ENCODE measurements at regions not wholly inside any gene's neighbourhood (a gene's known extent, or its start where the extent isn't known, plus 50 kb on each side); places are given as distances from the start of the nearest gene placed in this dataset.

DNA sequence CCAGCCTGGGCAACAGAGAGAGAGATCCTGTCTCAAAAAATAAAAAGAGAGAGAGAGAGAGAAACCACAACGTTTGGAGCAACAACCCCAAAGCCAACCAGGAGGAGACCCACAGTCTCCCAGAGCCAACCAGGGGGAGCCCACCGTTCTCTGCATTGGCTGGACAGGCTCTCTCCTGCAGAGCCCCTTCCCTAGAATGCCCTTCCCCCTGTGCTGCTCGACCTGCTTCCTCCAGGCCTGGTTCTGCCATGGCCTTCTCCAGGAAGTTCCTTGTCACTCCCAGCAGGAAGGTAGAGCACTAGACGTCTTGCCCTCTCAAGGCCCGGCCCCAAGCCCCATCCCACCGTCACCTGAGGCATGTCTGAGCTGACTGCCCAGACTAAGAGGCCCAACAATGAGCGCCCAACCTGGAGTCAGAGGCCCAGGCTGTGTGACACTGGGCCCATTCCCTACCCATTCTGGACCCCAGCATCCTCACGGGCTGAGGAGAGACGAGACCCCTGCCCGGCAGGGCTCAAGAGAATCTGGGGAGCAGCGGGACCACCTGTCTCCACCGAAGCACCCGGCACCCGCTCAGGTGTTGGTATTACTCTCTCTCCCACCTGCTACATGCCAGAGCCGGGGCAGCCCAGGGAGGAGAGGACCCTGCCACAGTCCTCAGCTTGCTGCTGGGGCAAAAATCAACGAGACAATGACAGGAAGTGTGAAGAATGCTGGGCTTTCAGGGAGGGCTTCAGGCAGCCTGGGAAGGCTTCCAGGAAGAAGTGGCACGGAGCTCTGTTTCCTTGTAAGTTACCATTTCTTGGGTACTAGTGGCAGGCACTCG, 61.2 kb downstream of the DIO3 start:
- no peak overlapping the region for H3K4me3 Mint-ChIP-seq (ENCODE audit: unreplicated experiment)
- no peak for DNase-seq (ENCODE audit: low spot score)
- no peak for TF ChIP-seq CTCF (IDR thresholded peaks at IDR 0.05)

GRCh38 chr14:101623077-101623372, 61.7 kb downstream of the DIO3 start:
- no peak overlapping the region for H3K4me3 Mint-ChIP-seq (ENCODE audit: unreplicated experiment)
- no peak overlapping the region for H3K27ac Mint-ChIP-seq (ENCODE audit: unreplicated experiment)
- H3K27me3 Mint-ChIP-seq (ENCODE audit: low read depth) = peaks cover 21% of the 10 kb centered on the region
- H3K36me3 Mint-ChIP-seq (ENCODE audit: low read depth) = no peaks in the 10 kb centered on the region
- no peak for TF ChIP-seq CTCF (IDR thresholded peaks at IDR 0.05)
- H3K9me3 Mint-ChIP-seq (ENCODE audit: low read depth) = no peaks in the 10 kb centered on the region
- peaks cover 2% of the 10 kb centered on the region for H3K4me1 Mint-ChIP-seq (ENCODE audit: low read depth)
- no peak for DNase-seq (ENCODE audit: low spot score)

More for the DNA sequence above, 61.2 kb downstream of the DIO3 start:
- Mint-ChIP-seq H3K9me3 (ENCODE audit: low read depth) (no peaks in the 10 kb centered on the region), H3K4me1 (ENCODE audit: low read depth) (no peaks in the 10 kb centered on the region), H3K27ac (ENCODE audit: unreplicated experiment) (no peak overlapping the region), H3K36me3 (ENCODE audit: low read depth) (no peaks in the 10 kb centered on the region), H3K27me3 (ENCODE audit: low read depth) (peaks cover 21% of the 10 kb centered on the region)

GRCh38 chr14:101623685-101624444, 62.6 kb downstream of the DIO3 start:
- H3K27me3 Mint-ChIP-seq (ENCODE audit: low read depth) = peaks cover 13% of the 10 kb centered on the region
- TF ChIP-seq CTCF (IDR thresholded peaks at IDR 0.05) = no peak
- H3K4me3 Mint-ChIP-seq (ENCODE audit: unreplicated experiment) = no peak overlapping the region
- peaks cover 6% of the 10 kb centered on the region for H3K4me1 Mint-ChIP-seq (ENCODE audit: low read depth)
- no peaks in the 10 kb centered on the region for H3K9me3 Mint-ChIP-seq (ENCODE audit: low read depth)
- H3K27ac Mint-ChIP-seq (ENCODE audit: unreplicated experiment) = no peak overlapping the region
- no peak for DNase-seq (ENCODE audit: low spot score)
- H3K36me3 Mint-ChIP-seq (ENCODE audit: low read depth) = no peaks in the 10 kb centered on the region

- no peaks in the 10 kb centered on the region for H3K36me3 Mint-ChIP-seq (ENCODE audit: low read depth)
- TF ChIP-seq CTCF (IDR thresholded peaks at IDR 0.05) = no peak
- H3K9me3 Mint-ChIP-seq (ENCODE audit: low read depth) = no peaks in the 10 kb centered on the region
- peaks cover 6% of the 10 kb centered on the region for H3K4me1 Mint-ChIP-seq (ENCODE audit: low read depth)
- DNase-seq (ENCODE audit: low spot score) = no peak
- H3K4me3 Mint-ChIP-seq (ENCODE audit: unreplicated experiment) = no peak overlapping the region
- no peak overlapping the region for H3K27ac Mint-ChIP-seq (ENCODE audit: unreplicated experiment)
- peaks cover 8% of the 10 kb centered on the region for H3K27me3 Mint-ChIP-seq (ENCODE audit: low read depth)
Measured at GRCh38 chr14:101624536-101624935, 63.2 kb downstream of the DIO3 start.

DNA sequence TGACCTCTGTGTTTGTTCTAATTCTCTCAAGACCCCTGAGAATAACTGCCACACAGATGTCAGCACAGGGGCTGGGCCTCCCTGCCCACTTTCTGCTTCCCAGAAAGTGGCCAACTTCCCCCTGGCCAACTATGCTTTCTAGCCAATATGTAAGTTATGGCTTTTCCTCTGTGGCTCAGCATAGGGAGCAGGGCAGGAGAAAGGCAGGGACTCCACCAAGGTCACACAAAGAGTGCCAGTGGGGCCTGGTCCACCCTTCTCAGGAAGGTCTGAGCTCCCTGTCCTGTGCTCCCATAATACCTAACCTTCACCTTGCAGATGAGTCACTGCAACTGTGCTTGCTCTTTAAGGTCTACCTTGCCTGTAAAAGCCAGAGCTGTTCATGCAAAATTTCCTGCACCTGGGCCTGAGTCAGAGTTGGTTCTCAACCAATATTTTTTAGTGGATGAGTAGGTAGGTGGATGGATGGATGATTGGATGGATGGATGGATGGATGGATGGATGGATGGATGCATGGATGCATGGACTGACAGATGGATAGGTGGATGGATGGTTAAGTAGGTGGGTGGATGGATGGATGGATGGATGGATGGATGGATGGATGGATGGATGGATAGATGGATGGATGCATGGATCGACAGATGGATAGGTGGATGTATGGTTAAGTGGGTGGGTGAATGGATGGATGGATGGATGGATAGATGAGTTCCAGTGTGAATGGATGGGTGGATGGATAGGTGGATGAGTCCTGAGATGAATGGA, 64.2 kb downstream of the DIO3 start:
- no peak overlapping the region for H3K27ac Mint-ChIP-seq (ENCODE audit: unreplicated experiment)

More for the DNA sequence above, 64.2 kb downstream of the DIO3 start:
- Mint-ChIP-seq H3K36me3 (ENCODE audit: low read depth) (no peaks in the 10 kb centered on the region), H3K27me3 (ENCODE audit: low read depth) (peaks cover 10% of the 10 kb centered on the region), H3K4me1 (ENCODE audit: low read depth) (peaks cover 6% of the 10 kb centered on the region), H3K4me3 (ENCODE audit: unreplicated experiment) (no peak overlapping the region), H3K9me3 (ENCODE audit: low read depth) (no peaks in the 10 kb centered on the region)
- no peak for DNase-seq (ENCODE audit: low spot score)
- TF ChIP-seq CTCF (IDR thresholded peaks at IDR 0.05) = no peak
